HG03060 (cell line): ENCODE measurements at regions not wholly inside any gene's neighbourhood (a gene's known extent, or its start where the extent isn't known, plus 50 kb on each side); places are given as distances from the start of the nearest gene placed in this dataset.

ENCODE experiments used
- ATAC-seq: cut with Tn5 transposase; IDR thresholded peaks from one replicate; pipeline ENCODE4 v1.9.1; 2021; ENCODE audit warnings: low read depth, moderate number of reproducible peaks; ENCODE audit not compliant: unreplicated experiment

DNA sequence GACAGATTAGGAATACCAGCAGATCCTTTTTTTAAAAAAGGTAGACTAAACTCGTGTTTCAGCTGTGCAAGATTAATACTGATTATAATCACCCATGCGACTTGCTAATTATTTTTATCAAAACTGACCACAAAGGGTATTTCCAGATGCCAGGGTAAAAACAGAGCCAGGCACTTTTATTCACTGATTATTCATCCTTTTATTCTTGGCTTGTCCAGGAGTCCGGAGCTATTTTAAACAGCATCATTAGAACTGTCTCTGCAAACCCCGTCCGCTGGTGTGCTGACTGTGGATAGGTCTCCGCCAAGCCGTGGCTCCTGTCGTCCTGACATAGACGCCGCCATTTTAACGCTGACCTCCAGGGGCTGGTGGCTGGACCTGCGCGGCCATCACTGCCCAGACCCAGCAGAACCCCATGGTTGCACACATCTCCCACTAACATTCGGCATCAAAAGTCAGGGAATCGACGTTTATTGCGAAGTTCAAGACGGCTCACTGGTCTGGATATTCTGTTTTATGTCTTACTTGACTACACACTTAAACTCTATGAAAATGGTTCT lies 364.8 kb downstream of the THBS2 start:
- no peak for ATAC-seq

GRCh38 chr6:168888102-168888501 lies 365.5 kb downstream of the THBS2 start:
- ATAC-seq: no peak

- ATAC-seq: no peak
Measured at GRCh38 chr6:168887621-168888020, 366.0 kb downstream of the THBS2 start.

- ATAC-seq: no peak
Measured at GRCh38 chr6:168886964-168887363, 366.7 kb downstream of the THBS2 start.

DNA sequence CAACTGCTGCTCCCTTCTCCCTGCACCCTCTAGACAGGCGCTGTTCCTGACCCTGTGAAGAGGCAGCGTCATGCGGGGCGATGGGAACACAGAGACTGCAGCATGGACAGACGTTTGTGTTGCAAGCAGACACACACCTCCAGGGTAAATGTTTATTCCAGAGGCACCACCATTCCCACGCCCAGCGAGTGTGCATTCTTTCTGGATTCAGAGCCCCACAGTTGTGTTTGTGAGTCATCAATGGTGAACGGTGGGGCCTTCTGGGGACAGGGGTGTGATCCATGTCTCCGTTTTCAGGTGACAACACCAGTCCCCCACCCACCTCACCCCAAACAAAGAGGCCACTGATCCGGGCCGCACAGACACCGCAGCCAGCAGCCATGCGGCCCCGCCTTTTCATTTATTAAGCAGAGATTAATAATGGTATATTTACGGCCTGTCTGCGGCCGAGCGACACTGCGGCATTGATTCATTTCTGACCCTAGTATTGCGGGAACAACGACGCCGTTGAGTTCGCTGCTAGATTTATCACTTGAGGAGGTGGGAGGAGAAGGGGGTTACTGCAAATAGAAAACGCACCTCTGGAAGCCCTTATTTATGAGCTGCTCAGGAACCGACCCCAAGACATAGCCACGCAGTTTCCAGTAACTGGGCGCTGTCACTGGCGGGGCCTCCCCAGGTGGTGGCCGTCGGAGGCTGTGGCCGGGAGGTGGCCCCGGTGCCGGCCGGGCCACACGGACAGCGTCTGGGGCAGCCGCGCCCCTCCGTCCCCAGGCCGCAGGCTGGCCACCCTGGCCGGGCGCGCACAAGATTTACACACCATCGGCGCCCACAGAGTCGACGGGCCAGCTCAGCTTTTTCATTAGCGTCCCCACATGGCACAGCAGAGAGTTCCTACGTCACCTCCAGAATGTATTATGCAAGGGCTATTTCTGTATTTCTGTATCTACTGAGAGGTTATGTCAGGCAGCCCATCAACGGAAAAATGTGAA lies 367.6 kb downstream of the THBS2 start:
- no peak for ATAC-seq

GRCh38 chr6:168885196-168885595 lies 368.4 kb downstream of the THBS2 start:
- ATAC-seq: no peak

- no peak for ATAC-seq
Measured at GRCh38 chr6:168884646-168885086, 369.0 kb downstream of the THBS2 start.

DNA sequence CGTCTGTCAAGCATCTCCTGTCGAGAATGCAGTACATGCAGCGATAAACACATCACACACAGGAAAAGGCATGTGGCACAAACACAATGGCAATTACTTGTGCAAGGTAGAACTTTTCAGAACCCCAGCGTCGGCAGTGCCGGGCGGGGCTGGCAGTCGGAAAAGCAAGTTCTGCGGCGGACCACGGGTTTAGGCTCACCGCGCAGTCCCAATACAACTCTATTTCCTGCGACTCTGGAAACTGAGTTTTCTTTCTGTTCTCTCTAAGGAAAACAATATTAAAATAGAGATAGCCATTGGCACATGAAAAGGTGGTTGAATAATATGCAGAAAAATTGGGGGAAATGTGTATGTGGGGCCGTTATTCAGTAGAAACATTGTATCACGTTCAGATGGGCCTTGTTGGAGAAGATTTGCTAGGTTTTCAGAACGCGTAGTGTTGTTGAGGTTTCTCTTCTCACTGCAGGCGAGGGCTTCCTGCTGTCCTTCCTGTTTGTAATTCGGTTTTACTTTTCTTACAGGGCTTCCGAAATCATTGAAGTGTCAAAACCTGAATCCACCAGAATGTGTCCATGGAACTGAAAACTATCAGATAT lies 369.5 kb downstream of the THBS2 start:
- ATAC-seq: no peak

- ATAC-seq: no peak
Measured at GRCh38 chr6:168883410-168884049, 370.1 kb downstream of the THBS2 start.

DNA sequence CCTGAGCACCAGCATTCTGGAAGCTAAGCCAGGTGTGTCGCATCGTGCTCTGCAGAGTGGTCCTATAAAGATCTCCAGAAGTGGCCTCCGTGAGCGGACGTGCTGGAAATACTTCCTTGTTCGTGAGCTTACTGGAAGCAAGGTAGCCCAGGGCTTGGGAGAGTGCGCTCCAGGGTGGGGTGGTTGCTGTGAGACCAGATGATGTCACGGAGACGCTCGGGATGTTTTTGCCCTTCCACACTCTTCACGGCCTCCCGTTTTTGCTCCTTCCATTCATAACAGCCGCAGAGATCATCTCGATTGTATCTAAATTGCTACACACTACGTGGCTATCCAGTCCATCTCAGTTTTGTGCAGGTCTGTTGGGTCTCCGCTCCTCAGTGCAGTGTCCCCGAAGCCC lies 373.4 kb downstream of the THBS2 start:
- ATAC-seq: no peak

DNA sequence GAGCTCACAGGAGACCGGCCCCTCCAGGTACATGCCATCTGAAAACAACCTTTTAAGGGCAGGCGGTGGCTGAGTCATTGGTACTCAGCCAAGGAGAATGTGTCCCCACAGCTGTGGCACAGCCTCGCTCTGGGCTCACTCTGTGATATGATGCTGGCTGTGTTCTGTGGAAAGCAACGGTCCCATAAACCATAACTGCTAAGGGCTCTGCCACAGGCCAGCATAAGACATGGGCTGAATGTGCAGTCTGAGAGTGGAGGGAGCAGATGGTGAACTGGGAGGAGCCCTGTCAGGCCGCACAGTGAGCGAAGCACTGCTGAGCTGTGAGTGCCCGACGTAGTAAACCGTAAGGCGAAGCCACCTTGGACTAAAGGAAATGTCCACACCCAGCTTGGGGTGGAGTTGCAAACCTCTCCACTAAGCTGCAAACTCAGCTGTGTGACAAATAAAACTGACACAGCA lies 375.8 kb downstream of the THBS2 start:
- ATAC-seq: no peak

GRCh38 chr6:168876956-168877355 lies 376.7 kb downstream of the THBS2 start:
- ATAC-seq: no peak

GRCh38 chr6:168875811-168876576 lies 377.7 kb downstream of the THBS2 start:
- no peak for ATAC-seq

DNA sequence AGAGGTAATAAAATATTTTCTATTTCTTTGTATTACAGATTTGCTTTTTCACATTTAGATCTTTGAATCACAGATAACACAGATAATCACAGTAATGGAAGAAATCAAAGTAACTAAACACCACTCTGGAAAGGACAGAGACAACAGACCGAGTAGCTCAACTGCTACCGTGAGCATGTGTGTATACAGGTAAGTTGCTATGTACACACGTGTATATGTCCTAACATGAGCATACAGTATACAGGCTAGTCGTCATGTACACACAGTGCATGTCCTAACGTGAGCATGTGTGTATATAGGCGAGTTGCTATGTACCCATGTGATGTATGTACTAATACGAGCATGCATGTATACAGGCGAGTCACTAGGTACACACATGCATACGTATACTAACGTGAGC lies 379.0 kb downstream of the THBS2 start:
- ATAC-seq: no peak

DNA sequence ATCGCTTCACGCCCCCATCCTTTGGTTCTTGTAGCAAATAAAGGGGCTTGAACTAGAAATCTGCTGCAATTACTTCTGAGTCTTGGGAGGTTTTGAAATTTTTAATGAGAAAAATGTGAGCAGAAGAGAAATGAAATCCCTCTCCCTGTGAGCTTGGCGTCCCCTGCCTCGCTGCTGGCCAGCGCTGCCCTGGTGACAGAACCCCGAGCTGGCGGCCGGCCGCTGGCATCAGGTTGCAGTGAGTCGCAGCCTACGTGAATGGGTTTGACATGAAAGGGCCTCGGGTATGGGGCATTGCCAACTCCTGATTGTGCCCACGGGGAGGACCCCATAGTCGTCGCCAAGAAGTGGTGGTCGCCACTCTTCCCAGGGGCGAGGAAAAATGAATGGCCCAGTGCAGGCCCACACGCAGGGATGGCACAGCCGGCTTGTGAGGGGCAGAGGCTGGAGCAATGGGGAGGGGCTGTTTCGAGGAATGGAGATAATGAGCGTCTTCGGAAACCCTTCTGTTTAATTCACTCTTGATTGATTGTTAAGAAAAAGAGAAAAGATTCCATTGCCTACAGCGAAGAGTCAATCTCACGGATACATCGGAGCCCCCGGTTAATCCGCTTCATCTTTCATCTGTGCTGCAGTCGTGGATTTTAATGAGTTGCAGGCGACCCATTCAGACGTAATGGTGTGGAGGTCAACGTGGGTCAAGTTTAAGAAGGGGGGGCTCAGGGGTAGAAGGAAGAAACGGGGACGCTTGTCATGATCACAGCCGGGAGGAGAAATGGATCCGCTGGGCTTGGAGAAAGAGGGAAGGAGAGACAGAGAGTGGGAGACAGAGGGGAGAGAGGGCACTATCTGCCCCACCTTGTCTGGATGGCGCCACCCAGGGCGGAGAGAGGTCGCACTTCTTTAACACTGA lies 380.1 kb downstream of the THBS2 start:
- no peak for ATAC-seq

GRCh38 chr6:168871642-168872315 lies 381.9 kb downstream of the THBS2 start:
- no peak for ATAC-seq

DNA sequence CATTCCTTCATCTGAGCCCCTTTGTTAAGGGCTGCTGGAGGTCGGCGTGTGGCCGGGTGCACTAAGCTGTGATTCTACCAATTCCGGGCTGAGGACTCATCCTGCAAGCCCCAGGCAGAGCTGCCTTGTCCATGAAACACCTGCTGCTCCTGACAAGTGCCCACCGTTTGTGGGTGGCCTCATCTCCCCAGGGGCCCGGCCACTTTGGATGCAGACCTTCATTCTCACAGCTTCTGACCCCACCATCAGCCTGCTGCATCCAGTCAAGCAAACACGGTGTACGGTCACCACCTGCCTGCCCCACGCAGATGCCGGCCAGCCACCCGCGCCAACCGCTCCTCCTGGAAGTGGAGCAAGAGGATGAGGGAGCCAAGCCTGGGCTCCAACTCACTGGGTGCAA lies 382.7 kb downstream of the THBS2 start:
- no peak for ATAC-seq

DNA sequence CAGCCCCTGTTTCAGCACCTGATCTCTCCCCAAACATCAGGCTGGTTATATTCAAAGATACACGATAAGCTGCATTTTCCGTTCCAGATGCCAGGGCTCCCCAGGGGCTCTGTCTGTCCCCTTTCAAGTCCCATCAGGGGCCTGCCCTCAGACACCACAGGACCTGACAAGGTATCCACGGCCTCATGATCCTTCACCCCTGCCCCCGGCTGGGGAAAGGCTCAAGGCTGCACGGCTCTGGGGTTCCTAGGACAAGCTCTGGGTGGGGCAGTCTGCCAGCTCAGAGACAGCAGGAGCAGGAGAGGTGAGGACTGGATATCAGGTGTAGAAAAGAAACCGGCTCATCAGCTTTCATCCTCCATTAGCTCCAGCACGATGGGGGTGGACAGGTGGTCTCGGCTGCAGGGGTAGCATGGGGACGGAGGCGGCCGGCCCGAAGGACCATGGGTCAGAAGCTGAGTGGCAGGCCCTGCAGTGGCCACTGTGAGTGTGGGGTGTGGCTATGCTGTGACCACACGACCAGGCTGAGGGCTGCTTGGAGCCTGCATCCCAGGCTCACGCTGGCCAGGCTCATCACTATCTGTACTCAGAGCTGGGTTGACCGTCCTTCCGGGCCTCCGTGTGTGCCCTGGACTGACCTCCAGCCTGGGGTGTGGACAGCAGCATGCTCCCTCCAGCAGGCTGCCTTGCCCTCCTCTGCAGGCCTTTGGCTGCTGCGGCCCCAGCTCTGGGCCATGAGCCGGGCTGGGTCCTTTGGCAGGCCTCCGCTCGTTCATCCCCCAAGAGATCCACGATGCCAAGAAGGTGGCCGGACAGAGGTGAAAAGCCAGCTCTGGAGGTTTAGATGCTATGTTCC lies 386.2 kb downstream of the THBS2 start:
- ATAC-seq: no peak
